Osteoblast (primary cell): ENCODE measurements at regions not wholly inside any gene's neighbourhood (a gene's known extent, or its start where the extent isn't known, plus 50 kb on each side); places are given as distances from the start of the nearest gene placed in this dataset.

Source experiments
- DNase-seq: peaks from one replicate; pipeline ENCODE4 v3.0.0; 2011; ENCODE audit warnings: low spot score, mixed read lengths; ENCODE audit not compliant: insufficient read length; ENCODE audit errors: missing footprints
- H2AFZ ChIP-seq: 2 replicates; pipeline ENCODE4 v1.6.0; 2011; ENCODE audit warnings: mild to moderate bottlenecking, low read length
- H3K27ac ChIP-seq: 2 replicates; pipeline ENCODE4 v1.5.1; 2011; ENCODE audit warnings: mild to moderate bottlenecking, low read depth, low read length, moderate library complexity
- H3K27me3 ChIP-seq: 2 replicates; pipeline ENCODE4 v1.6.0; 2012; ENCODE audit warnings: mild to moderate bottlenecking, control low read depth, inconsistent platforms, low read length, moderate library complexity; ENCODE audit not compliant: insufficient read depth
- H3K36me3 ChIP-seq: 2 replicates; pipeline ENCODE4 v1.5.1; 2011; ENCODE audit warnings: mild to moderate bottlenecking, low read length, control low read depth, moderate library complexity; ENCODE audit not compliant: insufficient read depth
- H3K4me1 ChIP-seq: 2 replicates; pipeline ENCODE4 v1.5.1; 2011; ENCODE audit warnings: mild to moderate bottlenecking, low read length, control low read depth, moderate library complexity; ENCODE audit not compliant: insufficient read depth
- H3K4me2 ChIP-seq: 2 replicates; pipeline ENCODE4 v1.6.0; 2011; ENCODE audit warnings: mild to moderate bottlenecking, low read length; ENCODE audit not compliant: insufficient read depth
- H3K4me3 ChIP-seq: fragments of 200-600 bp; sonication (generic); 3 replicates; pipeline ENCODE4 v1.5.1; 2012; ENCODE audit warnings: mild to moderate bottlenecking, low read length, inconsistent platforms; ENCODE audit not compliant: insufficient read depth
- H3K79me2 ChIP-seq: 2 replicates; pipeline ENCODE4 v1.6.0; 2012; ENCODE audit warnings: mild to moderate bottlenecking, low read length, control low read depth, inconsistent platforms; ENCODE audit not compliant: insufficient read depth
- H3K9me3 ChIP-seq: 2 replicates; pipeline ENCODE4 v1.5.1; 2011; ENCODE audit warnings: low read depth, low read length, control low read depth
- H4K20me1 ChIP-seq: 2 replicates; pipeline ENCODE4 v1.6.0; 2012; ENCODE audit warnings: mild to moderate bottlenecking, low read length, control low read depth; ENCODE audit not compliant: insufficient read depth
- CTCF ChIP-seq: IDR thresholded peaks from 2 replicates; pipeline ENCODE4 v1.5.1; 2011; ENCODE audit warnings: mild to moderate bottlenecking, low read depth, low read length, moderate library complexity; ENCODE audit errors: extremely low read depth

DNA sequence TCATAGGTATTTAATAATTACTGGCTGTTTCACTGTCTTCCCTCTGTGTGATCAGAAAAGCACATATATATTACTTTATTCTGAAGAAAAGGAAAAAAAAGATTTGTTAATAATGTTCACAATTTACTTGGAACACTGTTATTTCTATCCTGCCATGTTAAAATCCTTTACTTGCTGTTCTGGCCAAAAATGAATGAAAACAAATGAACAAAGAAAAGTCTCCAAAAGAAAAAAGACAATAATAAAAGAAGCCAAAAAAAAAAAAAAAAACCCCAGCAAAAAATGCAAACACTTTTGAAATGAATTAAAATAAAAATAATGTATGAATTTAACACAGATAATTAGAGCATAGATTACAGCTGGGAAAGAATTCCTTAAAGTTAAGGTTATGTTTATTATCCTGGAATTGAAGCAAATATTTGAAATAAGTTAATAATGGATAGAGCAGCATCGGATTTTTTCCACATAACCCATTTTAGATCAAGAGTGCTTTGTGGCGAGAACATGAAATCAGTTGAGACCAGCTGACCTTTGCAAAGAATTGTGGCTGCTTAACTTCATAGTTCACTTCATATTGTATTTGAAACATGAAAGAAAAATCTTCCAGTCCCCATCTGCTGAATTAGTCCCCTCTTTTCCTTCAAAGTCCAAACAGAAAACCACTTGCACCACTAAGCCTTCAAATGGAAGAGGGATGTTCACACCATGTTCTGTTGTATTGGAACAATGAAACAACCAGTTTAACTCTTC lies 444.8 kb downstream of the ADAMTS20 start:
- Histone ChIP-seq H3K27ac (no peak overlapping the region), H3K79me2 (no peaks in the 10 kb centered on the region), H3K4me1 (peaks cover 17% of the 10 kb centered on the region), H3K27me3 (no peaks in the 10 kb centered on the region), H3K4me2 (no peak overlapping the region), H3K4me3 (no peak overlapping the region), H3K36me3 (no peaks in the 10 kb centered on the region), H3K9me3 (no peaks in the 10 kb centered on the region), H2AFZ (no peak overlapping the region), H4K20me1 (no peaks in the 10 kb centered on the region)
- TF ChIP-seq CTCF = no peak
- DNase-seq = no peak

GRCh38 chr12:43106355-43106754 lies 445.6 kb downstream of the ADAMTS20 start:
- no peaks in the 10 kb centered on the region for H3K9me3 ChIP-seq
- DNase-seq = no peak
- H2AFZ ChIP-seq = no peak overlapping the region
- no peak overlapping the region for H3K27ac ChIP-seq
- H4K20me1 ChIP-seq = no peaks in the 10 kb centered on the region
- no peaks in the 10 kb centered on the region for H3K36me3 ChIP-seq
- peaks cover 13% of the 10 kb centered on the region for H3K4me1 ChIP-seq
- H3K4me2 ChIP-seq = no peak overlapping the region
- no peak for TF ChIP-seq CTCF
- H3K79me2 ChIP-seq = no peaks in the 10 kb centered on the region
- H3K27me3 ChIP-seq = no peaks in the 10 kb centered on the region
- H3K4me3 ChIP-seq = no peak overlapping the region

DNA sequence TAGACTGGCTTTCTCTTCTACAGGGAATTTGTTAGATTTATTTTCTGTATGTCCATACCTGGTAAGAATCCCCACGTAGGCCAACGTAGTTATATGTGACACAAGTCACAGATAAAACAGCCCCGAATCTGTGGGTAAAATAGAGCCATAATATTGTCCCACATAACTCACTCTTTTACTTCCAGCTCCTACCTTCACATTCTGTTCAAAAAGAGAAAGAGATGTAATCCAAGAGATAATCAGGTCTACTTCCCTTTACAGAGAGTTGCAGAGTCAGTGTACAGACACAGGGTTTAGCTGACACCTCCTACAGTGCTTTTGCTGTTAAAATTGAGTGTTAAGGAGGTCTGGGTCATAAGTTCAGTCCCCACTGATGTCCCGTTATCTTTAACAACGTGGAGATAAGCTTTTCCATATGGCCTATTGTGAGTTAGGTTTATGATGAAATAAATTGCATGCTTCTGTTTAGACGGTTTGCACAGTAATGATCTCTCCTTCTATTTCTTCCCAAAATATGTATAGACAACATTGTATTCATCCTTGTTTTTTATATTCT lies 446.5 kb downstream of the ADAMTS20 start:
- DNase-seq = no peak
- H3K4me1 ChIP-seq = peaks cover 13% of the 10 kb centered on the region
- no peak overlapping the region for H3K27ac ChIP-seq
- H3K4me3 ChIP-seq = no peak overlapping the region
- no peak overlapping the region for H3K4me2 ChIP-seq
- H4K20me1 ChIP-seq = no peaks in the 10 kb centered on the region
- H3K27me3 ChIP-seq = no peaks in the 10 kb centered on the region
- no peaks in the 10 kb centered on the region for H3K79me2 ChIP-seq
- H2AFZ ChIP-seq = no peak overlapping the region
- TF ChIP-seq CTCF = no peak
- no peaks in the 10 kb centered on the region for H3K36me3 ChIP-seq
- H3K9me3 ChIP-seq = no peaks in the 10 kb centered on the region

DNA sequence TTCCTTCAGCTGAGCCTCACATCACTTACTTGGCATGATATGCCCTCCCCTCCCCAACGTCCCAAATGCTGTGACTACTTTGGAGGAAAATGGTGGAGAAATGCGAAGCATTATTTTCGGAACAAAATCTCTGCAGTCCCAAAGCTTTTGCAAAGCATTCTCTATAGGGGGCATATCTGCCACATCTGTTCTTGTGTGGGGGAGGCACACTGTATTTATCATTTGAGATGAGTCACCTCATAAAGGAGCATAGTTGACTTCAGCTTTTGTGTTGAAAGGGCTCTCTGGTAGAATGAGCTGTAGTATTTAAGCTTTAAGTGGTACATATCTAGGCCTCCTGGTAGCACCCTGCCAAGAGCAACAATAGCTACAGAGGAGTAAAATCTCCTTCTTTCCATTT lies 447.5 kb downstream of the ADAMTS20 start:
- H3K27ac ChIP-seq = no peak overlapping the region
- H3K9me3 ChIP-seq = no peaks in the 10 kb centered on the region
- peaks cover 17% of the 10 kb centered on the region for H3K4me1 ChIP-seq
- no peak for TF ChIP-seq CTCF
- peak; percentile 23 for DNase-seq
- peak overlapping the region; percentile 13 for H3K4me3 ChIP-seq
- no peaks in the 10 kb centered on the region for H3K36me3 ChIP-seq
- H4K20me1 ChIP-seq = no peaks in the 10 kb centered on the region
- peak overlapping the region; percentile 22 for H2AFZ ChIP-seq
- peak overlapping the region; percentile 57 for H3K4me2 ChIP-seq
- H3K79me2 ChIP-seq = no peaks in the 10 kb centered on the region
- no peaks in the 10 kb centered on the region for H3K27me3 ChIP-seq
